ENCODE measurements at regions not wholly inside any gene's neighbourhood (a gene's known extent, or its start where the extent isn't known, plus 50 kb on each side); places are given as distances from the start of the nearest gene placed in this dataset.

GRCh38 chr4:170827562-170828274 lies 738.0 kb upstream of the AADAT start:
- TF ChIP-seq, protein P1, sequence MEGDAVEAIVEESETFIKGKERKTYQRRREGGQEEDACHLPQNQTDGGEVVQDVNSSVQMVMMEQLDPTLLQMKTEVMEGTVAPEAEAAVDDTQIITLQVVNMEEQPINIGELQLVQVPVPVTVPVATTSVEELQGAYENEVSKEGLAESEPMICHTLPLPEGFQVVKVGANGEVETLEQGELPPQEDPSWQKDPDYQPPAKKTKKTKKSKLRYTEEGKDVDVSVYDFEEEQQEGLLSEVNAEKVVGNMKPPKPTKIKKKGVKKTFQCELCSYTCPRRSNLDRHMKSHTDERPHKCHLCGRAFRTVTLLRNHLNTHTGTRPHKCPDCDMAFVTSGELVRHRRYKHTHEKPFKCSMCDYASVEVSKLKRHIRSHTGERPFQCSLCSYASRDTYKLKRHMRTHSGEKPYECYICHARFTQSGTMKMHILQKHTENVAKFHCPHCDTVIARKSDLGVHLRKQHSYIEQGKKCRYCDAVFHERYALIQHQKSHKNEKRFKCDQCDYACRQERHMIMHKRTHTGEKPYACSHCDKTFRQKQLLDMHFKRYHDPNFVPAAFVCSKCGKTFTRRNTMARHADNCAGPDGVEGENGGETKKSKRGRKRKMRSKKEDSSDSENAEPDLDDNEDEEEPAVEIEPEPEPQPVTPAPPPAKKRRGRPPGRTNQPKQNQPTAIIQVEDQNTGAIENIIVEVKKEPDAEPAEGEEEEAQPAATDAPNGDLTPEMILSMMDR (IDR thresholded peaks at IDR 0.05): no peak
- no peak for TF ChIP-seq ZFX (IDR thresholded peaks at IDR 0.05; ENCODE audit: borderline replicate concordance)
